Liver (tissue), 8 donors: ENCODE measurements at regions not wholly inside any gene's neighbourhood (a gene's known extent, or its start where the extent isn't known, plus 50 kb on each side); places are given as distances from the start of the nearest gene placed in this dataset.

Experiments
- DNase-seq: peaks from one replicate; pipeline ENCODE4 v3.0.0-alpha.2; 2017; ENCODE audit warnings: low spot score
- H3K27ac ChIP-seq, 2 donors: one replicate each; pipeline ENCODE4 v1.7.0; 2013; ENCODE audit warnings: inconsistent platforms in 2 of 2, low read length in 2 of 2, control low read depth in 1 of 2, low read depth in 1 of 2, mild to moderate bottlenecking in 1 of 2
- H3K27me3 ChIP-seq, 4 donors: one replicate each; pipeline versions ENCODE4 v1.6.1 to v1.7.0; 2013; ENCODE audit warnings: low read length in 3 of 4, inconsistent platforms in 1 of 4, mild to moderate bottlenecking in 1 of 4, moderate library complexity in 1 of 4; ENCODE audit not compliant: control insufficient read depth in 4 of 4, insufficient read depth in 4 of 4
- H3K36me3 ChIP-seq, 4 donors: one replicate each; pipeline versions ENCODE4 v1.6.1 to v1.7.0; 2013; ENCODE audit warnings: low read length in 3 of 4, mild to moderate bottlenecking in 3 of 4, low read depth in 1 of 4, moderate library complexity in 1 of 4; ENCODE audit not compliant: control insufficient read depth in 4 of 4, insufficient read depth in 3 of 4
- H3K4me1 ChIP-seq, 4 donors: one replicate each; pipeline versions ENCODE4 v1.6.1 to v1.7.0; 2013; ENCODE audit warnings: low read length in 3 of 4, mild to moderate bottlenecking in 3 of 4, moderate library complexity in 1 of 4; ENCODE audit not compliant: control insufficient read depth in 4 of 4, insufficient read depth in 4 of 4
- H3K4me3 ChIP-seq, 3 donors: one replicate each; pipeline versions ENCODE4 v1.6.1 to v1.7.0; 2013; ENCODE audit warnings: low read length in 3 of 3, control low read depth in 1 of 3, low read depth in 1 of 3, mild to moderate bottlenecking in 1 of 3
- H3K9ac ChIP-seq, 2 donors: one replicate each; pipeline ENCODE4 v1.7.0; 2013; ENCODE audit warnings: low read length in 2 of 2, mild to moderate bottlenecking in 2 of 2, moderate library complexity in 2 of 2, control low read depth in 1 of 2, low read depth in 1 of 2
- H3K9me3 ChIP-seq, 4 donors: one replicate each; pipeline versions ENCODE4 v1.6.1 to v1.7.0; 2013; ENCODE audit warnings: low read length in 3 of 4; ENCODE audit not compliant: control insufficient read depth in 4 of 4
- CTCF ChIP-seq: fragments of 150-350 bp; IDR thresholded peaks from 2 replicates; pipeline ENCODE4 v1.5.1; 2017; ENCODE audit warnings: improper control_type of control experiment, low read depth, low read length; ENCODE audit not compliant: missing input control
- FOXA1 ChIP-seq: IDR thresholded peaks from 2 replicates; pipeline ENCODE4 v1.6.1; 2016; ENCODE audit warnings: antibody characterized with exemption
- FOXA2 ChIP-seq: IDR thresholded peaks from 2 replicates; pipeline ENCODE4 v1.6.1; 2016; ENCODE audit warnings: antibody characterized with exemption
- GABPA ChIP-seq, 2 donors: IDR thresholded peaks in 1 of 2; conservative IDR thresholded peaks in 1 of 2; 2 replicates each; pipeline ENCODE4 v1.6.1; 2016; ENCODE audit warnings: antibody characterized with exemption in 2 of 2, mild to moderate bottlenecking in 1 of 2, moderate library complexity in 1 of 2
- HNF4A ChIP-seq, 2 donors: conservative IDR thresholded peaks; 2 replicates each; pipeline ENCODE4 v1.6.1; 2016; ENCODE audit warnings: antibody characterized with exemption in 2 of 2, mild to moderate bottlenecking in 2 of 2
- HNF4G ChIP-seq: IDR thresholded peaks from 2 replicates; pipeline ENCODE4 v1.6.1; 2016; ENCODE audit warnings: antibody characterized with exemption
- JUND ChIP-seq, 2 donors: IDR thresholded peaks; 2 replicates each; pipeline ENCODE4 v1.6.1; 2016; ENCODE audit warnings: antibody characterized with exemption in 2 of 2
- NR2F2 ChIP-seq: IDR thresholded peaks from 2 replicates; pipeline ENCODE4 v1.6.1; 2016; ENCODE audit warnings: antibody characterized with exemption
- RAD21 ChIP-seq, 2 donors: IDR thresholded peaks; 2 replicates each; pipeline ENCODE4 v1.6.1; 2016; ENCODE audit warnings: antibody characterized with exemption in 2 of 2, mild to moderate bottlenecking in 2 of 2
- RXRA ChIP-seq, 2 donors: IDR thresholded peaks; 2 replicates each; pipeline ENCODE4 v1.6.1; 2017 to 2018; ENCODE audit warnings: antibody characterized with exemption in 2 of 2, mild to moderate bottlenecking in 1 of 2
- SP1 ChIP-seq: IDR thresholded peaks from 2 replicates; pipeline ENCODE4 v1.6.1; 2018; ENCODE audit warnings: antibody characterized with exemption, mild to moderate bottlenecking
- TAF1 ChIP-seq: conservative IDR thresholded peaks from 2 replicates; pipeline ENCODE4 v1.6.1; 2016; ENCODE audit warnings: antibody characterized with exemption, mild to moderate bottlenecking
- YY1 ChIP-seq: IDR thresholded peaks from 2 replicates; pipeline ENCODE4 v1.6.1; 2016; ENCODE audit warnings: antibody characterized with exemption, mild to moderate bottlenecking
- ZBTB33 ChIP-seq: IDR thresholded peaks from 2 replicates; pipeline ENCODE4 v1.6.1; 2016; ENCODE audit warnings: antibody characterized with exemption
- WGBS: extraction: QIAGEN DNeasy Blood & Tissue Kit; methylation state at CpG from one replicate; pipeline ENCODE4 v1.1.7; 2013; 5-methylcytosine and 5-hydroxymethylcytosine counted together
- TF ChIP-seq, protein P1 (sequence below): IDR thresholded peaks from 2 replicates; pipeline ENCODE4 v1.6.1; 2016; ENCODE audit warnings: antibody characterized with exemption
- TF ChIP-seq, protein P2 (sequence below): IDR thresholded peaks from 2 replicates; pipeline ENCODE4 v1.6.1; 2016; ENCODE audit warnings: antibody characterized with exemption
- donor health status: healthy.
- donor health status: healthy.
- donor health status: healthy.
- donor health status: healthy.
- donor health status: healthy.

GRCh38 chr12:76622915-76623314, 63.3 kb upstream of the OSBPL8 start:
- Histone ChIP-seq H3K36me3 (no peaks in the 10 kb centered on the region), H3K9me3 (no peaks in the 10 kb centered on the region), H3K4me3 (no peak overlapping the region), H3K27me3 (no peaks in the 10 kb centered on the region), H3K4me1 (peaks cover 3 to 10% (median 6%) of the 10 kb centered on the region in 4 donors), H3K27ac (no peak overlapping the region), H3K9ac (no peak overlapping the region)
- TF ChIP-seq YY1 (no peak), RXRA (IDR thresholded peaks at IDR 0.05) (no peak), TAF1 (no peak), GABPA (IDR thresholded peaks at IDR 0.05 in 1 of 2, conservative IDR thresholded peaks at IDR 0.05 in 1 of 2) (no peak), NR2F2 (no peak), HNF4G (no peak), SP1 (no peak)
- TF ChIP-seq, protein P1, sequence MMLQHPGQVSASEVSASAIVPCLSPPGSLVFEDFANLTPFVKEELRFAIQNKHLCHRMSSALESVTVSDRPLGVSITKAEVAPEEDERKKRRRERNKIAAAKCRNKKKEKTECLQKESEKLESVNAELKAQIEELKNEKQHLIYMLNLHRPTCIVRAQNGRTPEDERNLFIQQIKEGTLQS, result no peak
- TF ChIP-seq, protein P2, sequence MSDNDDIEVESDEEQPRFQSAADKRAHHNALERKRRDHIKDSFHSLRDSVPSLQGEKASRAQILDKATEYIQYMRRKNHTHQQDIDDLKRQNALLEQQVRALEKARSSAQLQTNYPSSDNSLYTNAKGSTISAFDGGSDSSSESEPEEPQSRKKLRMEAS, result no peak
- DNase-seq, result no peak

DNA sequence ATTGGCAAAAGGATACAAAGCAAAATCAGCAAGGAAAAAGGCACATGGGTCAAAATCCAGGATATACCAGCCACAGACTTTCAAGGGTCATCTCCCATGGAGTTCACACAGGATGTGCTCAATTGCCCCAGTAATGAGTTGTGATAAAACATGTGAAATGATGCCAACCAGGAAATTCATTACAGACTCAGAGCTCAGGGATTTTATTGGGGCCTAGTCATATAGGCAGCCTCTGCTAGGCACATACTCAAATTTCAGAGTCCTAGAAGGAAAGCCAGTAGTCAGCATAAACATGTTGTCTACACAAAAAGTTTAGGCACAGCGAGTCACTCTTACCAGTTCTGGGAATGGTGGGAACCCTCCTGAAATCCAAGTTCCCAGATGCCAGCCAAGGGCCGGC, 64.4 kb upstream of the OSBPL8 start:
- peaks cover 0 to 8% (median 5%) of the 10 kb centered on the region in 4 donors for H3K4me1 ChIP-seq
- no peaks in the 10 kb centered on the region for H3K36me3 ChIP-seq
- H3K27ac ChIP-seq, result no peak overlapping the region
- H3K4me3 ChIP-seq, result no peak overlapping the region
- TF ChIP-seq ZBTB33 (no peak), HNF4G (no peak), TAF1 (no peak), NR2F2 (no peak), JUND (IDR thresholded peaks at IDR 0.05) (no peak), FOXA2 (no peak), FOXA1 (no peak), YY1 (no peak), RXRA (IDR thresholded peaks at IDR 0.05) (no peak), HNF4A (conservative IDR thresholded peaks at IDR 0.05) (no peak), SP1 (no peak)
- TF ChIP-seq, protein P2, result no peak
- no peaks in the 10 kb centered on the region for H3K9me3 ChIP-seq
- no peaks in the 10 kb centered on the region for H3K27me3 ChIP-seq
- DNase-seq, result no peak
- 90% methylated on average over 2 of the region's 2 CpGs for WGBS
- no peak overlapping the region for H3K9ac ChIP-seq

GRCh38 chr12:76627346-76628135, 68.0 kb upstream of the OSBPL8 start:
- H3K4me3 ChIP-seq, result no peak overlapping the region
- H3K4me1 ChIP-seq, result no peaks in the 10 kb centered on the region
- H3K9ac ChIP-seq, result no peak overlapping the region
- H3K27me3 ChIP-seq, result no peaks in the 10 kb centered on the region
- no peaks in the 10 kb centered on the region for H3K9me3 ChIP-seq
- H3K36me3 ChIP-seq, result no peaks in the 10 kb centered on the region
- WGBS, result 95% methylated on average over 4 of the region's 4 CpGs
- no peak overlapping the region for H3K27ac ChIP-seq
- no peak for DNase-seq
- TF ChIP-seq ZBTB33, result no peak
- no peak for TF ChIP-seq GABPA (IDR thresholded peaks at IDR 0.05 in 1 of 2, conservative IDR thresholded peaks at IDR 0.05 in 1 of 2)
- TF ChIP-seq RXRA (IDR thresholded peaks at IDR 0.05), result no peak
- no peak for TF ChIP-seq CTCF
- TF ChIP-seq RAD21 (IDR thresholded peaks at IDR 0.05), result no peak
- TF ChIP-seq NR2F2, result no peak
- TF ChIP-seq FOXA2, result no peak
- TF ChIP-seq YY1, result no peak
- no peak for TF ChIP-seq HNF4G
- TF ChIP-seq TAF1, result no peak
- no peak for TF ChIP-seq HNF4A (conservative IDR thresholded peaks at IDR 0.05)
